ENCODE measurements at regions not wholly inside any gene's neighbourhood (a gene's known extent, or its start where the extent isn't known, plus 50 kb on each side); places are given as distances from the start of the nearest gene placed in this dataset.

DNA sequence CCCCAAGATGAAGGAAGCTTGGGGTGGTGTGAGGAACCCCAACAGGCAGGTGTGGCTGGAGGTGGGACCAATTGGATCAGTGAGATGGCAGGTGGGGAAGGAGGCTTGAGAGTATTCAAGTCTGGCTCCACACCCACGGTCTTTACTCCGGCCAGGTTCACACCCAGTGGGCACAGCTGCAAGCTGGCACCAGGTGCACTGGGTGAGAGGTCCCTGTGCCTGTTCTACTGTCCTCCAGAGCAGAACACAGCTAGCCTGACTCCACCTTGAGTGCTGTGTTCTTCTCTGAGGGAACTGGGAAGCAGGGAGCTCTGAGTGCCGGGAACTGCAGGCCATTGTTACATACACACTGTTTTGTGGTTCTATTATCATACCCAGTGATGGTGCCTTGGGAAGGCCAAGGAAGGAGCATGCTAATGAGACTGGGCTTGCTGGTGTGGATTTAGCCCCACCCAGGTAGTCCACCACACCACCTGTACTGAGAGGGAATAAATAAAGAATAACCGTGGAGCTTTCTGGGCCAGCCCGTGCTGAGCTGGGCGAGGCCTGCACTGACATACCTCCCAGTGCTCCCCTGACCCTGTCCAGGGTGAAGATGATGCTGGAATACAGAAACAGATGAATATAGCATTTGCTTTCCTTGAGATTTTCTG lies 93.4 kb downstream of the ABHD5 start:
- Histone ChIP-seq H3K9ac (ENCODE audit: low read depth, low read length) (no peak overlapping the region), H3K4me1 (ENCODE audit: insufficient read depth, low read length) (no peaks in the 10 kb centered on the region), H3K36me3 (ENCODE audit: insufficient read depth, low read depth, low read length) (no peaks in the 10 kb centered on the region), H3K27me3 (ENCODE audit: insufficient read depth, low read length) (no peaks in the 10 kb centered on the region), H3K27ac (ENCODE audit: low read length) (no peak overlapping the region), H3K4me3 (ENCODE audit: low read length) (no peak overlapping the region), H3K9me3 (ENCODE audit: insufficient read depth, low read depth, low read length) (no peaks in the 10 kb centered on the region)

GRCh38 chr3:43784640-43785011 lies 93.9 kb downstream of the ABHD5 start:
- no peak overlapping the region for H3K27ac ChIP-seq (ENCODE audit: low read length)
- H3K36me3 ChIP-seq (ENCODE audit: insufficient read depth, low read depth, low read length): no peaks in the 10 kb centered on the region
- no peaks in the 10 kb centered on the region for H3K9me3 ChIP-seq (ENCODE audit: insufficient read depth, low read depth, low read length)
- no peak overlapping the region for H3K4me3 ChIP-seq (ENCODE audit: low read length)
- H3K27me3 ChIP-seq (ENCODE audit: insufficient read depth, low read length): no peaks in the 10 kb centered on the region
- H3K4me1 ChIP-seq (ENCODE audit: insufficient read depth, low read length): no peaks in the 10 kb centered on the region
- no peak overlapping the region for H3K9ac ChIP-seq (ENCODE audit: low read depth, low read length)

DNA sequence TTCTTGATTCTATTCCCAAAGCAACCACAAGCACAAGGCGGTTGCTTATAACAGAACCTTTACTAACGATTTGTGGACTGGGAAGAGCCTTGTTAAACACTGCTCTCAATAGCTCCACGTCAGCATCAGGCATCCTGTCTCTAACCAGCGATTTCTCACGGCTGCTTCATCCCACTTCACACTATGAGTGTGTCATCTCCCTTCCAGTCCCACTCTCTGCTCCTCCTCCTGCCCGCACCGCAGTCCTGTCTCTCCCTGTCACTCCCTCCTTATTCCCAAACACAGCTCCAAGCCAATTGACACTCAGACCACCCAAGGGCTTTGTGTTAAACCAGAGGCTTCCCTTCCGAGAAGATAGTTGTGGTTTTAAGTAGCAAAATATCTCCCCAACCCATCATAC lies 94.8 kb downstream of the ABHD5 start:
- H3K9ac ChIP-seq (ENCODE audit: low read depth, low read length): no peak overlapping the region
- H3K36me3 ChIP-seq (ENCODE audit: insufficient read depth, low read depth, low read length): no peaks in the 10 kb centered on the region
- H3K4me1 ChIP-seq (ENCODE audit: insufficient read depth, low read length): no peaks in the 10 kb centered on the region
- H3K9me3 ChIP-seq (ENCODE audit: insufficient read depth, low read depth, low read length): no peaks in the 10 kb centered on the region
- H3K4me3 ChIP-seq (ENCODE audit: low read length): no peak overlapping the region
- no peaks in the 10 kb centered on the region for H3K27me3 ChIP-seq (ENCODE audit: insufficient read depth, low read length)
- H3K27ac ChIP-seq (ENCODE audit: low read length): no peak overlapping the region

GRCh38 chr3:43786102-43786501 lies 95.4 kb downstream of the ABHD5 start:
- no peaks in the 10 kb centered on the region for H3K36me3 ChIP-seq (ENCODE audit: insufficient read depth, low read depth, low read length)
- no peaks in the 10 kb centered on the region for H3K4me1 ChIP-seq (ENCODE audit: insufficient read depth, low read length)
- no peaks in the 10 kb centered on the region for H3K9me3 ChIP-seq (ENCODE audit: insufficient read depth, low read depth, low read length)
- no peak overlapping the region for H3K9ac ChIP-seq (ENCODE audit: low read depth, low read length)
- H3K4me3 ChIP-seq (ENCODE audit: low read length): no peak overlapping the region
- H3K27ac ChIP-seq (ENCODE audit: low read length): no peak overlapping the region
- H3K27me3 ChIP-seq (ENCODE audit: insufficient read depth, low read length): no peaks in the 10 kb centered on the region

DNA sequence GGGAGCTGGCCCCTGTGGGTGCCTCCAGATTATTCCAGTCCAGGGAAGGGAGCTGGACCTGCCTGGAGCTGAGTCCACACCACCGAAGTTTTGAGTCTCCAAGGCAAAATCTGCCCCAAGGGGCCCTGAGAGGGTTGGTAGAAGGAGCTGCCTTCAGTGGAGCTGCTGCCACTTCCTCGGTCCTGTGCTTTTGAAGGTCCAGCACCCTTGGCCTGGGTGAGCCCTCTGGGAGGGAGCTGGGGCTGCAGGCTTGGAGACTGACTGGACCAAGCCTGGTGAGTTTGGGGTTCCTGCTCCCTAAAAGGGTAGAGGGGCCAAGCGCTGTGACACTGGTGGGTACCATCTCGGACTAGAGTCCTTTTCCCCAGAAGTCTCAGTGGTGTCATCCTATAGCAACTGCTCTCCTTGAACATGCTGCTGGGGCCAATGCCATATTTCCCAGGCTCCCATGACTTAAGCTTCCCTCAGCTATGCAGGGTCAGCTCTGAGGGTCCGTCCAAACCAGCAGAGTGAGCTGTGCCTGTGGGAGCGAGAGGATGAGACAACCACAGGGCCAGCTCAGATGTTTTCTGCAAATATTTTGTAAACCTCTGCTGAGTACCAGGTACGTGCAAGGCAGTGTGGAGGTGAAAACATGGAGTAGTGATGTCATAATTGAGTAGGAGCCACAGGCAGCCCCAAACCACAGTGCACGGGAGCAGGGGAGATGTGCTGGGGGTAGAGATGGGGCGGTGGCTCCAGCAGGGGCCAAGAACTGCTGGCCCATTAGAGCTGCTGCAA lies 96.0 kb downstream of the ABHD5 start:
- H3K4me1 ChIP-seq (ENCODE audit: insufficient read depth, low read length): no peaks in the 10 kb centered on the region
- no peaks in the 10 kb centered on the region for H3K36me3 ChIP-seq (ENCODE audit: insufficient read depth, low read depth, low read length)
- no peak overlapping the region for H3K9ac ChIP-seq (ENCODE audit: low read depth, low read length)
- no peaks in the 10 kb centered on the region for H3K9me3 ChIP-seq (ENCODE audit: insufficient read depth, low read depth, low read length)
- no peaks in the 10 kb centered on the region for H3K27me3 ChIP-seq (ENCODE audit: insufficient read depth, low read length)
- no peak overlapping the region for H3K4me3 ChIP-seq (ENCODE audit: low read length)
- no peak overlapping the region for H3K27ac ChIP-seq (ENCODE audit: low read length)

DNA sequence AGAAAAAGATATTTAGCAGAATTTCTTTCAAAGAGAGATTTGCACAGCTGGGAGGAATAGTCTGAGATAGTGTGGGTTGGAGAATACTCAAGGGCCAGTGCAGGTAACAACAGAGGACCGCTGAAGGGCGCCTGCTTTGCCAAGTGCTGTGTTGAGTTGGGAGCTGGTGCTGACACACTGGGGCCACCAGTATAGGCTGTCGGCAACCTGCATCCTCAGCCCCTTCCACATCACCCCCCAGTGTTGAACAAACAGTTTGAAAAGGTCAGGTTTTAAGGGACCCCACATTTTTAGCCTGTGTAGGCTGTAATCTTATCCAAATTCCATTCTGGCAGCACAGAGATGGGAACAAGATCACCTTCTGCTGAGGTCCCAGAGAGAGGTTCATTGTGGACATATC lies 96.6 kb downstream of the ABHD5 start:
- no peaks in the 10 kb centered on the region for H3K36me3 ChIP-seq (ENCODE audit: insufficient read depth, low read depth, low read length)
- no peaks in the 10 kb centered on the region for H3K4me1 ChIP-seq (ENCODE audit: insufficient read depth, low read length)
- H3K4me3 ChIP-seq (ENCODE audit: low read length): no peak overlapping the region
- no peak overlapping the region for H3K9ac ChIP-seq (ENCODE audit: low read depth, low read length)
- H3K9me3 ChIP-seq (ENCODE audit: insufficient read depth, low read depth, low read length): no peaks in the 10 kb centered on the region
- no peak overlapping the region for H3K27ac ChIP-seq (ENCODE audit: low read length)
- H3K27me3 ChIP-seq (ENCODE audit: insufficient read depth, low read length): no peaks in the 10 kb centered on the region

DNA sequence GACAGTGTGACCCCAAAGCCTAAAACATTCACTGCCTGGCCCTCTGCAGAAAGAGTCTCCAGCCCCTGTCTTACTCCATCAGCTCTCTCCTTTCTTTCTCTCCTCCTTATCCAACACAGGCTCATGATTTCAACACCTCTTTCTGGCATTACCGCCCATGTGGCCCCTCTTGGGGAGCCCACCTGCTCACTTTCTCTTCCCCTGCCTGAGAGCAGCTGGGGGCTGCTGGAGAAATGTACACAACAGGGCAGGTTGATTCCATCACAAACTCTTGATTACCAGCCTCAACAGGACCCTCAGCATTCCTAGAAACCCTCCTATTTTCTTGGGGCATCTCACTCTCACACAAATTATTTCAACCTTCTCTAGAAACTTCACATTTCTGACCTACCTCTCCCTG lies 98.3 kb downstream of the ABHD5 start:
- no peak overlapping the region for H3K9ac ChIP-seq (ENCODE audit: low read depth, low read length)
- no peak overlapping the region for H3K27ac ChIP-seq (ENCODE audit: low read length)
- no peaks in the 10 kb centered on the region for H3K27me3 ChIP-seq (ENCODE audit: insufficient read depth, low read length)
- no peaks in the 10 kb centered on the region for H3K36me3 ChIP-seq (ENCODE audit: insufficient read depth, low read depth, low read length)
- H3K4me3 ChIP-seq (ENCODE audit: low read length): no peak overlapping the region
- no peaks in the 10 kb centered on the region for H3K4me1 ChIP-seq (ENCODE audit: insufficient read depth, low read length)
- H3K9me3 ChIP-seq (ENCODE audit: insufficient read depth, low read depth, low read length): no peaks in the 10 kb centered on the region

- Histone ChIP-seq H3K4me3 (ENCODE audit: low read length) (no peak overlapping the region), H3K9ac (ENCODE audit: low read depth, low read length) (no peak overlapping the region), H3K9me3 (ENCODE audit: insufficient read depth, low read depth, low read length) (no peaks in the 10 kb centered on the region), H3K27ac (ENCODE audit: low read length) (no peak overlapping the region), H3K27me3 (ENCODE audit: insufficient read depth, low read length) (no peaks in the 10 kb centered on the region), H3K4me1 (ENCODE audit: insufficient read depth, low read length) (no peaks in the 10 kb centered on the region), H3K36me3 (ENCODE audit: insufficient read depth, low read depth, low read length) (no peaks in the 10 kb centered on the region)
These were observed 99.3 kb downstream of the ABHD5 start for GRCh38 chr3:43790060-43790459.

DNA sequence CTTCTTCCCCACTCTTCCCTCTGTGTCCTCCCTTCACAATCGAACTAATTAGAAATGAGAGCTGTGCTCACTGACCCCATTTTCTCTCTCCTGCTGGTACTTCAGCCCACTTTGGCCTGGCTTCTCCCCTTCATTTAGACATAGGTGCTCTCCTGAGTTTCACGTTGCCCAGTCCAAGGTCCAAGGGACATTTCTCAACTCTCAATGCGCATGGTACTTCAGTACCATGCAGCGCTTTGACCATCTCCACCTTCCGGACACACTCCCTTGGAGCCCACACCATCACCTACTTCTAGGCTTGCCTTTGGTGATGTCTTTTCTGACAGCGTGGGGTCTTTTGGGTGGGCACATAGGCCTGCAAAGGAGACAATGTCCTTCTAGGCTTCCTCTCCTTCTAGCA lies 99.7 kb downstream of the ABHD5 start:
- Histone ChIP-seq H3K27me3 (ENCODE audit: insufficient read depth, low read length) (no peaks in the 10 kb centered on the region), H3K9ac (ENCODE audit: low read depth, low read length) (no peak overlapping the region), H3K4me3 (ENCODE audit: low read length) (no peak overlapping the region), H3K27ac (ENCODE audit: low read length) (no peak overlapping the region), H3K9me3 (ENCODE audit: insufficient read depth, low read depth, low read length) (no peaks in the 10 kb centered on the region), H3K36me3 (ENCODE audit: insufficient read depth, low read depth, low read length) (no peaks in the 10 kb centered on the region), H3K4me1 (ENCODE audit: insufficient read depth, low read length) (no peaks in the 10 kb centered on the region)

GRCh38 chr3:43791246-43791645 lies 100.5 kb downstream of the ABHD5 start:
- Histone ChIP-seq H3K27ac (ENCODE audit: low read length) (no peak overlapping the region), H3K9ac (ENCODE audit: low read depth, low read length) (no peak overlapping the region), H3K4me3 (ENCODE audit: low read length) (no peak overlapping the region), H3K36me3 (ENCODE audit: insufficient read depth, low read depth, low read length) (no peaks in the 10 kb centered on the region), H3K9me3 (ENCODE audit: insufficient read depth, low read depth, low read length) (no peaks in the 10 kb centered on the region), H3K27me3 (ENCODE audit: insufficient read depth, low read length) (no peaks in the 10 kb centered on the region), H3K4me1 (ENCODE audit: insufficient read depth, low read length) (no peaks in the 10 kb centered on the region)

- Histone ChIP-seq H3K4me3 (ENCODE audit: low read length) (no peak overlapping the region), H3K27ac (ENCODE audit: low read length) (no peak overlapping the region), H3K27me3 (ENCODE audit: insufficient read depth, low read length) (no peaks in the 10 kb centered on the region), H3K36me3 (ENCODE audit: insufficient read depth, low read depth, low read length) (no peaks in the 10 kb centered on the region), H3K4me1 (ENCODE audit: insufficient read depth, low read length) (no peaks in the 10 kb centered on the region), H3K9ac (ENCODE audit: low read depth, low read length) (no peak overlapping the region), H3K9me3 (ENCODE audit: insufficient read depth, low read depth, low read length) (no peaks in the 10 kb centered on the region)
These were observed 102.2 kb downstream of the ABHD5 start for GRCh38 chr3:43792904-43793303.

DNA sequence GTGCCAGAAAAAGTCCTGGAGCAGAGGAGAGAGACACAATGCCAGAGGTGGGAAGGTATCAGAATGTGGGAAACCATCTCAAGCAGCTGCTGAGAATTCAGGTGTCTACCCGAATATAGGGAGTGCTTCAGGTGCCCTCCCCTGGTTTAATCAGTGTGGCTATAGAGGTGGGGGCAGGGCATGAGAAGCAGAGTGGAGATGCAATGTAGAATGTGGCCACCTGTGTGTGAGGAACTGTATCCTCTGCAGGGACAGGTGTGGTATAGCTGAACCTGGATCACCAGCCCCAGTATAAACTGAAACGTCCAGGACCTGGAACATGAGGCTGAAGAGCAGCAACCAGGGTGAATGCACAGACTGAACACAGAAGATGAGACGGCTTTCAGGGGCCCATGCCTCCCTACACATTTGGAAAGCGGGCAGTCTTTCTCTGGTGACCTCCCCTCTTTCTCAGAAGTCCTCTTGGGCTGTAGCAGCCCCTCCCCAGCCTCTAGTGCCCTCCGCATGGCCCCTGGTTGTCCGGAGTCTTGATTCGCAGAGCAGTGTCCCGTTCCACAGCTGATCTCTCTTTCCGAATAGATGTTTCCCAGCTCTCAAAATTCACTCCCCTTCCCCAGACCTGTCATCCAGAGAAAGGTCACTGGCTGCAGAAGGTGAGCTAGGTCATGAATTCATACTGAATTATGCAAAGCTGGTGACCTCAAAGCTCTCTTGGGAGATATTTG lies 103.1 kb downstream of the ABHD5 start:
- Histone ChIP-seq H3K9ac (ENCODE audit: low read depth, low read length) (no peak overlapping the region), H3K4me3 (ENCODE audit: low read length) (no peak overlapping the region), H3K27me3 (ENCODE audit: insufficient read depth, low read length) (no peaks in the 10 kb centered on the region), H3K9me3 (ENCODE audit: insufficient read depth, low read depth, low read length) (no peaks in the 10 kb centered on the region), H3K27ac (ENCODE audit: low read length) (no peak overlapping the region), H3K4me1 (ENCODE audit: insufficient read depth, low read length) (no peaks in the 10 kb centered on the region), H3K36me3 (ENCODE audit: insufficient read depth, low read depth, low read length) (no peaks in the 10 kb centered on the region)

Data from iPS-20b (cell line).